Mesendoderm (in vitro differentiated cells): ENCODE measurements at regions not wholly inside any gene's neighbourhood (a gene's known extent, or its start where the extent isn't known, plus 50 kb on each side); places are given as distances from the start of the nearest gene placed in this dataset.

Source experiments
- DNase-seq: peaks from one replicate; pipeline ENCODE4 v3.0.0; 2013
- H2AK5ac ChIP-seq: 2 replicates; pipeline ENCODE4 v1.6.1; 2013; ENCODE audit warnings: low read length, inconsistent platforms
- H2BK120ac ChIP-seq: 2 replicates; pipeline ENCODE4 v1.6.1; 2013; ENCODE audit warnings: low read depth, mild to moderate bottlenecking, low read length, moderate library complexity, mixed read lengths
- H2BK15ac ChIP-seq: replicated peaks from 2 replicates; pipeline ENCODE4 v1.6.1; 2013; ENCODE audit warnings: low read depth, mild to moderate bottlenecking, moderate library complexity
- H2BK5ac ChIP-seq: 2 replicates; pipeline ENCODE4 v1.6.1; 2013; ENCODE audit warnings: low read length, inconsistent platforms
- H3K18ac ChIP-seq: 2 replicates; pipeline ENCODE4 v1.6.1; 2013; ENCODE audit warnings: mild to moderate bottlenecking, low read length, mixed read lengths
- H3K23ac ChIP-seq: one replicate; pipeline ENCODE4 v1.6.1; 2013; ENCODE audit warnings: low read length
- H3K27ac ChIP-seq: 2 replicates; pipeline ENCODE4 v1.5.1; 2013; ENCODE audit warnings: low read depth, mild to moderate bottlenecking, inconsistent platforms, low read length, moderate library complexity
- H3K27me3 ChIP-seq: 2 replicates; pipeline ENCODE4 v1.6.1; 2013; ENCODE audit warnings: low read length, control low read depth, mild to moderate bottlenecking, inconsistent platforms; ENCODE audit not compliant: insufficient read depth, poor library complexity
- H3K36me3 ChIP-seq: 2 replicates; pipeline ENCODE4 v1.6.1; 2013; ENCODE audit warnings: low read length, inconsistent platforms; ENCODE audit not compliant: control insufficient read depth, insufficient read depth
- H3K4ac ChIP-seq: one replicate; pipeline ENCODE4 v1.6.1; 2013; ENCODE audit warnings: low read depth, mild to moderate bottlenecking, low read length, moderate library complexity
- H3K4me1 ChIP-seq: 2 replicates; pipeline ENCODE4 v1.6.1; 2013; ENCODE audit warnings: low read depth, low read length, inconsistent platforms; ENCODE audit not compliant: control insufficient read depth
- H3K4me2 ChIP-seq: 2 replicates; pipeline ENCODE4 v1.6.1; 2013; ENCODE audit warnings: low read length
- H3K4me3 ChIP-seq: 2 replicates; pipeline ENCODE4 v1.5.1; 2013; ENCODE audit warnings: mild to moderate bottlenecking, low read length
- H3K56ac ChIP-seq: one replicate; pipeline ENCODE4 v1.6.1; 2013; ENCODE audit warnings: low read length
- H3K79me1 ChIP-seq: 2 replicates; pipeline ENCODE4 v1.6.1; 2013; ENCODE audit warnings: low read length, inconsistent platforms
- H3K79me2 ChIP-seq: 2 replicates; pipeline ENCODE4 v1.6.1; 2013; ENCODE audit warnings: mild to moderate bottlenecking, low read length; ENCODE audit not compliant: control insufficient read depth, insufficient read depth
- H3K9ac ChIP-seq: 2 replicates; pipeline ENCODE4 v1.6.1; 2013; ENCODE audit warnings: low read length, inconsistent platforms
- H4K5ac ChIP-seq: one replicate; pipeline ENCODE4 v1.6.1; 2013; ENCODE audit warnings: low read length
- H4K8ac ChIP-seq: one replicate; pipeline ENCODE4 v1.6.1; 2013; ENCODE audit warnings: low read depth, mild to moderate bottlenecking, control low read depth, low read length, moderate library complexity
- WGBS: extraction: QIAGEN DNeasy Blood & Tissue Kit; methylation state at CpG from one replicate; pipeline ENCODE4 v1.1.7; 2013; ENCODE audit warnings: low lambda C conversion rate, missing lambda C conversion rate; ENCODE audit not compliant: insufficient coverage; ENCODE audit errors: extremely low coverage; 5-methylcytosine and 5-hydroxymethylcytosine counted together

GRCh38 chr1:19013826-19014548 lies 57.5 kb upstream of the IFFO2 start:
- H3K27me3 ChIP-seq, result no peaks in the 10 kb centered on the region
- no peak overlapping the region for H2BK120ac ChIP-seq
- H3K18ac ChIP-seq, result no peak overlapping the region
- no peak overlapping the region for H4K5ac ChIP-seq
- WGBS, result no CpG with 5 or more reads among the region's 16 CpGs
- H3K23ac ChIP-seq, result no peak overlapping the region
- H3K79me1 ChIP-seq, result no peaks in the 10 kb centered on the region
- H3K4me1 ChIP-seq, result peaks cover 4% of the 10 kb centered on the region
- H3K4ac ChIP-seq, result no peak overlapping the region
- no peak overlapping the region for H3K9ac ChIP-seq
- H2BK15ac ChIP-seq, result no peak overlapping the region
- no peak overlapping the region for H4K8ac ChIP-seq
- H3K79me2 ChIP-seq, result no peaks in the 10 kb centered on the region
- H3K36me3 ChIP-seq, result no peaks in the 10 kb centered on the region
- H2BK5ac ChIP-seq, result no peak overlapping the region
- no peak overlapping the region for H3K27ac ChIP-seq
- no peak overlapping the region for H3K56ac ChIP-seq
- H3K4me2 ChIP-seq, result no peak overlapping the region
- DNase-seq, result no peak
- no peak overlapping the region for H2AK5ac ChIP-seq
- H3K4me3 ChIP-seq, result no peak overlapping the region

DNA sequence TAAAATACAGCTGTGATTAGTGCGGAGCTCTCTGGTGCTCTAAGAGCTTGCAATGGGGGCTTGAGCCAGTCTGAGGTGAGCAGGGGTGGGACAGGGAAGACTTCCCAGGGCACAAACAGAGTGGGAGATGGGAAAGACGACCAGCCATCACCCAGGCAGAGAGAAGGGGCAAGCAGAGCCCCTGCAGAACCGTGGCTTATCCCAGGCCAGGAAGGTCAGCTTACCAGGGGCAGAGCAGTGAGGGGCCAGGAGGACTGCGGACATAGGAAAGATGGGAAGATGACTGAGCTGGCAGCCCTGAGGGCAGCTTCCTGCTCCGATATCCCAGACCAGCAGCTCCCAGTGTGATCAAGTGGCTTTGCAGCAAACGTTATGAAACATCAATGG lies 55.4 kb upstream of the IFFO2 start:
- no peak overlapping the region for H2BK5ac ChIP-seq
- H3K4me1 ChIP-seq, result peaks cover 4% of the 10 kb centered on the region
- H3K4me3 ChIP-seq, result no peak overlapping the region
- H3K27ac ChIP-seq, result peak overlapping the region; percentile 42
- no peak overlapping the region for H3K23ac ChIP-seq
- no peak overlapping the region for H4K8ac ChIP-seq
- H3K9ac ChIP-seq, result no peak overlapping the region
- no peak overlapping the region for H4K5ac ChIP-seq
- no peak overlapping the region for H2AK5ac ChIP-seq
- H3K27me3 ChIP-seq, result no peaks in the 10 kb centered on the region
- H3K18ac ChIP-seq, result peak overlapping the region; percentile 22
- WGBS, result no CpG with 5 or more reads among the region's 6 CpGs
- peak overlapping the region; percentile 12 for H3K56ac ChIP-seq
- H3K4ac ChIP-seq, result no peak overlapping the region
- H3K79me2 ChIP-seq, result no peaks in the 10 kb centered on the region
- H3K36me3 ChIP-seq, result no peaks in the 10 kb centered on the region
- H2BK15ac ChIP-seq, result no peak overlapping the region
- DNase-seq, result peak; percentile 21
- H3K4me2 ChIP-seq, result no peak overlapping the region
- H3K79me1 ChIP-seq, result no peaks in the 10 kb centered on the region
- H2BK120ac ChIP-seq, result no peak overlapping the region

DNA sequence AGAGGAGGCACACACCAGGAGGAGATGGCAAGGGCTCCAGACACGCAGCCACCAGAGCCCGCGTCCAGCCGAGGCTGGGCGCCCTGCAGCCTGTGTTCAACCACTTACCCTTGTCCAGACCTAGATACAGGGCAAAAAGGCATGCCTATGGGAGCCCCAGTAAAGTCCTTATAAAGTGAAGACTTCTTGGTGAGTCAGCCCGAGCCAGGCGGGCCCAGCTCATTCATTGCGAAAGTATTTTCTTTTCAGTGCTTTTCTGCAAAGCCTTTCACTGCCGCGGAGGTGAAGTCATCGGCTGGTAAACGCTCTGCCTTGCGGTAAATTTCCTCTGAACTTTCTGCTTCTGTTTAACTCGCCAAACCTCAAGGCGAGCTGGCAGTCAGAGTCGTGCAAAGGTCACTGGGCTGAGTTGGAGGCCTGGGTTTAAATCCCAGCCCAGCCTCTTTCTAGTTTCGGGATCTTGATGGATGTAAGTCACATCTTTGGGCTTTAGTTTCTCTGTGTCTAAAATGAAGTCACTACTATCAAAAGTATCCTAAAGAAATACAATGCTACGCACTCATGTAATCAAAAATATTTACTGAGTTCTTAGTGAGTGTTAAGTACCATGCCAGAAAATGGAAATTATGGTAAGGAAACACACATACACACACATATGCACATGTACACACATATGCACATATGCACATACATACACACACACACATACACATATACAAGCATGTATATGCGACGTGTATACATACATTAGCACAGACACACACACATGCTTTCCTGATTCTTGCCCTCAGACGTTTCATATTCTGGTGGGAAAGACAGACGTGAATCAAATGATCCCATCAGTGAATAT lies 54.7 kb upstream of the IFFO2 start:
- H3K56ac ChIP-seq, result peak overlapping the region; percentile 75
- no peak overlapping the region for H3K9ac ChIP-seq
- H3K27me3 ChIP-seq, result no peaks in the 10 kb centered on the region
- no peak overlapping the region for H4K8ac ChIP-seq
- H3K4me1 ChIP-seq, result peaks cover 4% of the 10 kb centered on the region
- no peak overlapping the region for H2BK15ac ChIP-seq
- no peak overlapping the region for H3K4me2 ChIP-seq
- H2AK5ac ChIP-seq, result no peak overlapping the region
- H3K79me1 ChIP-seq, result no peaks in the 10 kb centered on the region
- peak overlapping the region; percentile 22 for H3K18ac ChIP-seq
- peak overlapping the region; percentile 32 for H2BK5ac ChIP-seq
- H3K23ac ChIP-seq, result no peak overlapping the region
- peak; percentile 94 for DNase-seq
- no peak overlapping the region for H4K5ac ChIP-seq
- H3K36me3 ChIP-seq, result no peaks in the 10 kb centered on the region
- H3K4me3 ChIP-seq, result no peak overlapping the region
- H3K27ac ChIP-seq, result peak overlapping the region; percentile 88
- peak overlapping the region; percentile 56 for H3K4ac ChIP-seq
- H2BK120ac ChIP-seq, result no peak overlapping the region
- WGBS, result no CpG with 5 or more reads among the region's 22 CpGs
- no peaks in the 10 kb centered on the region for H3K79me2 ChIP-seq

DNA sequence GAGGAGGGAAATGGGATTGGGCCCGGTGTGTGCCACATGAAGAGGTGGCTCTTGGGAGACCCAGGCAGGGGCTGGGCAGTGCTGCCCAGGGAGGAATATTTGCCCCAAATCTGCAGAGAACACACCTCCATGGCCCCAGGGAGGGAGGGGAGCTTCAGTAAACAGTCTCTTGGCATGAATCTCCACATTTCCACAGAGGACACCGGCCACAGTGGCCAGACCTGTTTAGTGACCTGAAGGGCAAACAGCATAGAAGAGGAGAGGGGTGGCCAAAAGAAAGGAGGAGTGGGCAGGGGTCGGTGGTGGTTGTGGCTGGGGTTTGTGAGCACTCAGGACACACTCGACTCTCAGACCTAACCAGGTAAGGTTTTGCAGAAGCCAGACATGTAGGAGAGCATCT lies 54.0 kb upstream of the IFFO2 start:
- Histone ChIP-seq H4K8ac (no peak overlapping the region), H2BK120ac (no peak overlapping the region), H3K4ac (no peak overlapping the region), H4K5ac (no peak overlapping the region), H3K79me2 (no peaks in the 10 kb centered on the region), H3K23ac (no peak overlapping the region), H3K4me2 (no peak overlapping the region), H3K36me3 (no peaks in the 10 kb centered on the region), H2AK5ac (no peak overlapping the region), H3K79me1 (no peaks in the 10 kb centered on the region), H2BK5ac (peak overlapping the region; percentile 32), H3K27ac (peak overlapping the region; percentile 88), H3K56ac (peak overlapping the region; percentile 75), H3K27me3 (no peaks in the 10 kb centered on the region), H3K4me3 (no peak overlapping the region), H3K4me1 (peaks cover 4% of the 10 kb centered on the region), H3K18ac (peak overlapping the region; percentile 22), H2BK15ac (no peak overlapping the region), H3K9ac (no peak overlapping the region)
- DNase-seq, result no peak
- no CpG with 5 or more reads among the region's 4 CpGs for WGBS

- Histone ChIP-seq H3K56ac (peak overlapping the region; percentile 62), H3K23ac (no peak overlapping the region), H3K4me1 (peaks cover 4% of the 10 kb centered on the region), H3K79me1 (no peaks in the 10 kb centered on the region), H2AK5ac (no peak overlapping the region), H2BK15ac (no peak overlapping the region), H3K4ac (no peak overlapping the region), H3K18ac (peak overlapping the region; percentile 22), H3K4me2 (no peak overlapping the region), H2BK5ac (no peak overlapping the region), H3K9ac (no peak overlapping the region), H4K5ac (no peak overlapping the region), H3K4me3 (no peak overlapping the region), H2BK120ac (no peak overlapping the region), H3K36me3 (no peaks in the 10 kb centered on the region), H3K27me3 (no peaks in the 10 kb centered on the region), H3K27ac (peak overlapping the region; percentile 88), H3K79me2 (no peaks in the 10 kb centered on the region), H4K8ac (no peak overlapping the region)
- peak; percentile 98 for DNase-seq
- WGBS, result no CpG with 5 or more reads among the region's 8 CpGs
Measured at GRCh38 chr1:19009882-19010321, 53.4 kb upstream of the IFFO2 start.
